Activated T-helper 1 cell treated with anti-CD3 and anti-CD28 coated beads, Interleukin-12 subunit alpha, Interleukin-12 subunit beta, Interleukin-2, Interleukin-4 antibody, amounts not matched to agents 30 ng/mL and 10 ng/mL and 1 ng/mL, durations not matched to agents 14 hours and 24 hours and 36 hours (primary cell): ENCODE measurements at regions not wholly inside any gene's neighbourhood (a gene's known extent, or its start where the extent isn't known, plus 50 kb on each side); places are given as distances from the start of the nearest gene placed in this dataset.

Experiments
- DNase-seq: peaks from one replicate; pipeline ENCODE4 v3.0.0; 2021; ENCODE audit warnings: low spot score
- H3K27ac Mint-ChIP-seq: one replicate; pipeline ENCODE4 v1.8.0; 2021; ENCODE audit warnings: mild to moderate bottlenecking, mixed read lengths
- H3K27me3 Mint-ChIP-seq: one replicate; pipeline ENCODE4 v1.8.0; 2022; ENCODE audit warnings: mild to moderate bottlenecking, moderate library complexity, mixed read lengths; ENCODE audit not compliant: insufficient read depth
- H3K36me3 Mint-ChIP-seq: one replicate; pipeline ENCODE4 v1.8.0; 2021; ENCODE audit warnings: low read depth, mixed read lengths
- H3K4me1 Mint-ChIP-seq: one replicate; pipeline ENCODE4 v1.8.0; 2021; ENCODE audit warnings: low read depth, mixed read lengths
- H3K4me3 Mint-ChIP-seq: one replicate; pipeline ENCODE4 v1.8.0; 2021; ENCODE audit warnings: mild to moderate bottlenecking, moderate library complexity, mixed read lengths
- H3K9me3 Mint-ChIP-seq: one replicate; pipeline ENCODE4 v1.8.0; 2021; ENCODE audit warnings: mixed read lengths
- intact Hi-C: fragments of 100-400 bp; cut with micrococcal nuclease; formaldehyde crosslinking; loops from one replicate; pipeline ENCODE4 v1.15.1; 2024

DNA sequence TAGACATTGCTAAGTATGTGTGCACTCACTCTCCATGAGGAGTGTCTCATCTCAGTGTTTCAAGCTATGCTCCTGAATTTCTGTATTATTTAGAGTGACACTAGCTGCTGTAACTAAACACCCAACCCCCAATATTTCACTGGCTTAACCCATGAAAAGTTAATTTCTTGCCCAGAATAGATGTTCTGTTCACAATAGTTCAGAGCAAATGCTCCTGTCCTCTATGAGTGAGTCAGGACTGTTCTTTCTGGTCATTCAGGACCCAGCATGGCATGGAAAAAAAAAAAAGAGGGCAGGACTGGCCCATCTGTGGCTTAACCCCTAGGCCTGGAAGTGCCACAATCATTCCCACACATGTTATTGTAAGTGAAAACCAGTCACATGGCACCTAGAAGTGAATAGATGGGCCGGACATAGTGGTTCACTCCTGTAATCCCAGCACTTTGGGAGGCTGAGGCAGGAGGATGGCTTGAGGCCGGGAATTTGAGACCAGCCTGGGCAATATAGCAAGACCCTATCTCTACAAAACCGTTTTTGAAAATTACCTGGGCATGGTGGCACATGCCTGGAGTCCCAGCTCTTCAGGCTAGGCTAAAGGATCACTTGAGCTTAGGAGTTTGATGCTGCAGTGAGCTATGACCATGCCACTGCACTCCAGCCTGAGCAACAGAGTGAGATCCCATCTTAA lies 663.6 kb downstream of the IRS1 start:
- intact Hi-C loops, result no loop called here
- H3K4me1 Mint-ChIP-seq, result no peaks in the 10 kb centered on the region
- H3K4me3 Mint-ChIP-seq, result no peak overlapping the region
- peaks cover 2% of the 10 kb centered on the region for H3K27me3 Mint-ChIP-seq
- no peaks in the 10 kb centered on the region for H3K36me3 Mint-ChIP-seq
- H3K9me3 Mint-ChIP-seq, result no peaks in the 10 kb centered on the region
- no peak overlapping the region for H3K27ac Mint-ChIP-seq
- DNase-seq, result no peak

DNA sequence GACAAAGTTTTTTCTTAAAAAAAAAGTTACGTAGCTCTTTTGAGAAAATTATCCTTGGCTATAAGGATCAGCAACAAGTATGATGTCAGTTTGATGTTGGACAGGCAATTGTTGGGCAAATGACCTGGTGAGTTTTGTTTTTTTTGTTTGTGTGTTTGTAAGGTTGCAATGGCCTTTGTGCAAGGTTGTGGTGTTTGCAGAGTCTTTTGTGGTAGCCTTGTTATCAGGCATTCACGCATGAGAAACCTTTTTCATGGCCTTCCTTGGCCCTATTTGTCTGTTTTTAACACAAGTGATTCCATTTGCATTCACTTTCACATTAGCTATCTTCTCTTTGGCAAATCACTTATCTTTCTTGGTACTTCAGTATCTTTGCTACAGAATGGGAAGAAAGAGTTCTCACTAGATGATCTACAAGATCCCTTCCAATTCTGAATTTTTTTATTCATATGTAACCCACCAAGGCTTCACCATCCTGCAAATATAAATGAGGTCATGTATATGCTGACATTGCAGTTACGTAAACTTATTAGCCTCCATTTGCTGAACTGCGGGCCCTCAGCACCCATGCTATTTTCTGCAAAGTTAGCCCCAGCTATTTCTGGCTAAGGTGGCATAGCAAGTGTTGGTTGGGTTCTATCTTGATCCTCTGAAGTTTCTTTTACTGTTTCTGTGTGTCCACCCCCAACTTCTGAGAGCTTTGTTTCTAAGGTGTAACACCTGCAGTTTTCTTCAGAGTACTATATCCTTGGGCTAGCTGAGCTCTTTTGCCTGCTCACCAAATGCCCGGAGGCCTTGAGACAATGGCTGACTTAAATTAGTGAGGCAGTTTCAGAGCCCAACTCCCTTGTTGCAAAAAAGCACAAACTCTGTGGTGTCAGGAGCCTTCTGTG lies 667.1 kb downstream of the IRS1 start:
- Mint-ChIP-seq H3K27ac (no peak overlapping the region), H3K9me3 (no peaks in the 10 kb centered on the region), H3K36me3 (no peaks in the 10 kb centered on the region), H3K27me3 (peaks cover 2% of the 10 kb centered on the region), H3K4me1 (no peaks in the 10 kb centered on the region), H3K4me3 (no peak overlapping the region)
- intact Hi-C loops, result no loop called here
- no peak for DNase-seq

- Mint-ChIP-seq H3K9me3 (no peaks in the 10 kb centered on the region), H3K4me3 (no peak overlapping the region), H3K27me3 (no peaks in the 10 kb centered on the region), H3K4me1 (no peaks in the 10 kb centered on the region), H3K27ac (no peak overlapping the region), H3K36me3 (no peaks in the 10 kb centered on the region)
- intact Hi-C loops, result no loop called here
- DNase-seq, result no peak
These were observed 668.3 kb downstream of the IRS1 start for GRCh38 chr2:226131299-226131784.

- no peak for DNase-seq
- no peaks in the 10 kb centered on the region for H3K36me3 Mint-ChIP-seq
- intact Hi-C loops, result no loop called here
These were observed 669.4 kb downstream of the IRS1 start for GRCh38 chr2:226130192-226130591.

DNA sequence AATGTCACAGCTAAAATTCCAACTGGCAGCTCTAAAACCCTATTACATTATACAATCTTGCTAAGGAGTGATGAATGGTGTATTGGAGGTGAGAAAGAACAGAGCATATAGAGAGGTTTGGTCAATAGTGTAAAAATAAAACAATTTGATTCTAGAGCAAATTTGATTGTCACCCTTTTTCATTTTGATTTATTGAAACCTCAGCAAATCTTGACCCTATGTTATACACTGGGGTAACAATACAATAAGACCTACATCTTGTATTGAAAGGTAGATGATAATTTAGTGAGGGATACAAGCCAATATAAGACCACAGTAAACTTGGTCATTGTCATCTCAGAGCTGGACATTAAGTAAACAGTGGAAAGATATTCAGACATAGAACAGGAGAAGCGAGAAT lies 671.9 kb downstream of the IRS1 start:
- intact Hi-C loops, result no loop called here
- no peaks in the 10 kb centered on the region for H3K4me1 Mint-ChIP-seq
- no peaks in the 10 kb centered on the region for H3K9me3 Mint-ChIP-seq
- DNase-seq, result no peak
- no peak overlapping the region for H3K27ac Mint-ChIP-seq
- H3K27me3 Mint-ChIP-seq, result no peaks in the 10 kb centered on the region
- no peak overlapping the region for H3K4me3 Mint-ChIP-seq
- H3K36me3 Mint-ChIP-seq, result no peaks in the 10 kb centered on the region

More at GRCh38 chr2:226130192-226130591, 669.4 kb downstream of the IRS1 start:
- no peak overlapping the region for H3K4me3 Mint-ChIP-seq
- no peaks in the 10 kb centered on the region for H3K4me1 Mint-ChIP-seq
- H3K9me3 Mint-ChIP-seq, result no peaks in the 10 kb centered on the region
- H3K27ac Mint-ChIP-seq, result no peak overlapping the region
- no peaks in the 10 kb centered on the region for H3K27me3 Mint-ChIP-seq

GRCh38 chr2:226126104-226126503 lies 673.5 kb downstream of the IRS1 start:
- Mint-ChIP-seq H3K27ac (no peak overlapping the region), H3K4me1 (no peaks in the 10 kb centered on the region), H3K27me3 (no peaks in the 10 kb centered on the region), H3K9me3 (no peaks in the 10 kb centered on the region), H3K4me3 (no peak overlapping the region), H3K36me3 (no peaks in the 10 kb centered on the region)
- intact Hi-C loops, result no loop called here
- DNase-seq, result no peak

DNA sequence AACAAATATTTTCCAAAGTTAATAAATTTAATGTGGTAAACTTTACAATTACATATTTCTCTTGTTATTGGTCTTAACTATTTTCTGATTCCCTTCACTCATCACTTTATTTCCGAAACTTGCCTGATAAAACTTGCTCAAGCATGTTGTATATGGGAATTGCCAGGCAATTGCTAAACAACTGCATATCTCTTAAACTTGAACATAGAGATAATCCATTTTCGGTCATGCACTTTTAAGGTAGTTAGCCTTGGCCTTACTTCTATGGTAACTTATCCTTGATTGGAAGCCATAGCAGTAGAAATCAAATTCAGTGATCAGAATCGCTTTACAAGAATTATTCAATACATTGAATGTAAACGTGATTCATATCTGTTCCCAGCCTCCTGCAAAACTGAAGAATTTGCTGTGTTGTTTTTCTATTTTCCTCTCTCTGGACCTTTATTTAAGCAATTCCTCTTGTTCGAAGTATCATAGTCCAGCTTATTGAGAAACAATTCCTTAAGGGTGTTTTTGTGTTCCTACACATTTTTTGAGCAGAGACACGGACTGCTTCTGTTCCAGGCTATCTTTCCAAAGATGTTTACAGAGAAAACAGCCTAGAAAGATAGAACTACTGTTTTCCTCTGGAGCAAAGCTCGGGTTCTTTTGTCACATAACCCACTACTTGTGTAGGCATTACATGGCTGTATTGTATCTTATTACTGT lies 674.3 kb downstream of the IRS1 start:
- Mint-ChIP-seq H3K4me1 (no peaks in the 10 kb centered on the region), H3K36me3 (no peaks in the 10 kb centered on the region), H3K9me3 (no peaks in the 10 kb centered on the region), H3K4me3 (no peak overlapping the region), H3K27ac (no peak overlapping the region), H3K27me3 (no peaks in the 10 kb centered on the region)
- no peak for DNase-seq
- intact Hi-C loops, result no loop called here

- no peak for DNase-seq
- Mint-ChIP-seq H3K4me3 (no peak overlapping the region), H3K9me3 (no peaks in the 10 kb centered on the region), H3K27me3 (no peaks in the 10 kb centered on the region), H3K4me1 (no peaks in the 10 kb centered on the region), H3K27ac (no peak overlapping the region), H3K36me3 (no peaks in the 10 kb centered on the region)
- intact Hi-C loops, result no loop called here
These were observed 675.0 kb downstream of the IRS1 start for GRCh38 chr2:226124548-226125011.

DNA sequence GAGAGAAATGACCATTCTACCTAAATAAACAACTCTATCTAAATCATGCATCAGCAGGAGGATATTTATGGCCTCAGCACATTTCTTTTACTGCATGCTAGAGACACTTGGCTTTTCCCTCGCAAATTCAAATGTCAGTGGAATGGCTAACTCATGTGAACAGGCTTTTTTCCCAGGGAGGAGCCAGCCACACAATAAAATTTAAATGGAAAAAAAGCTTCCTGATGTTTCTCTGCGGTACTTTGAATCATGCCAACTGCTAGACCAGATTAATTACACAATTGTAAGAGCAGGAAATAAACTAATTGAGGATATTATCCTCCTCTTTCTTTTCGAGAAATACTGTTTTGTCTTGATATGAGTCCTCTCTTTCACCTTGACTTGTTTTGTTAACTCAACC lies 676.3 kb downstream of the IRS1 start:
- Mint-ChIP-seq H3K36me3 (no peaks in the 10 kb centered on the region), H3K4me1 (no peaks in the 10 kb centered on the region), H3K4me3 (no peak overlapping the region), H3K9me3 (no peaks in the 10 kb centered on the region), H3K27me3 (no peaks in the 10 kb centered on the region), H3K27ac (no peak overlapping the region)
- DNase-seq, result no peak
- intact Hi-C loops, result no loop called here

GRCh38 chr2:226122041-226122440 lies 677.6 kb downstream of the IRS1 start:
- intact Hi-C loops, result no loop called here
- no peaks in the 10 kb centered on the region for H3K36me3 Mint-ChIP-seq
- no peak for DNase-seq
- H3K27ac Mint-ChIP-seq, result no peak overlapping the region
- no peaks in the 10 kb centered on the region for H3K27me3 Mint-ChIP-seq
- H3K4me1 Mint-ChIP-seq, result no peaks in the 10 kb centered on the region
- H3K9me3 Mint-ChIP-seq, result no peaks in the 10 kb centered on the region
- H3K4me3 Mint-ChIP-seq, result no peak overlapping the region

DNA sequence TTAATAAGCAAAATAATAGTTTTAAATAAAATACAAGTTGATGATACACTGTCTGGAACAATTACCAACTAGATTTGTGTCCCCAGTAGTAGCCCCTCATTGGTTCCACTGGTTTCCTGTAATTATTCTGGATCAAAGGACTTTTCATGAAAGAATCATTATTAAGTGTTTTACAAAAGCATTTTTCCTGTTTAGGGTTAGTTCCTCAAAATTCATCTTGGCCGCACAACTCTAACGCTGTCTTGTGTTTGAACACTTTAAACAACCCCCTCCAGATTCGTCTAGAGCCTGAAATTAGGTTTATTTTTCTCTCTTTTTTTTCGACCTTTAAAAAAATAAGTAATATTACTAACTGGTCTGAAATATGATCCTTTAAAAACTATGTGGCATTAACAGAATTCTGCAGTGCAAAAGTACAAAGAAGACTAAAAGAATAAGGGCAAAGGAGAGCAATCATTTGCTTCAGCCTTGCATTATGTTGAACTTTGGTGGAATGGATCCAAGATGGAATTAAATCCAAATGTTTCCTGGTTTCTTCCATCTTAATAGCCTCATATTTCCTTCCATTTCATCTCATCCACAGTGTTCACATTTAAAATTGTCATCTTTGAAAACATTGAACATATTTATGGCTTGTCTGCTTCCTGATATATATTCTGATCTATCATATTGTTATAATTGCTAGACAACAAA lies 678.4 kb downstream of the IRS1 start:
- Mint-ChIP-seq H3K27me3 (no peaks in the 10 kb centered on the region), H3K4me1 (no peaks in the 10 kb centered on the region), H3K4me3 (no peak overlapping the region), H3K9me3 (no peaks in the 10 kb centered on the region), H3K36me3 (no peaks in the 10 kb centered on the region), H3K27ac (no peak overlapping the region)
- no peak for DNase-seq
- intact Hi-C loops, result no loop called here

DNA sequence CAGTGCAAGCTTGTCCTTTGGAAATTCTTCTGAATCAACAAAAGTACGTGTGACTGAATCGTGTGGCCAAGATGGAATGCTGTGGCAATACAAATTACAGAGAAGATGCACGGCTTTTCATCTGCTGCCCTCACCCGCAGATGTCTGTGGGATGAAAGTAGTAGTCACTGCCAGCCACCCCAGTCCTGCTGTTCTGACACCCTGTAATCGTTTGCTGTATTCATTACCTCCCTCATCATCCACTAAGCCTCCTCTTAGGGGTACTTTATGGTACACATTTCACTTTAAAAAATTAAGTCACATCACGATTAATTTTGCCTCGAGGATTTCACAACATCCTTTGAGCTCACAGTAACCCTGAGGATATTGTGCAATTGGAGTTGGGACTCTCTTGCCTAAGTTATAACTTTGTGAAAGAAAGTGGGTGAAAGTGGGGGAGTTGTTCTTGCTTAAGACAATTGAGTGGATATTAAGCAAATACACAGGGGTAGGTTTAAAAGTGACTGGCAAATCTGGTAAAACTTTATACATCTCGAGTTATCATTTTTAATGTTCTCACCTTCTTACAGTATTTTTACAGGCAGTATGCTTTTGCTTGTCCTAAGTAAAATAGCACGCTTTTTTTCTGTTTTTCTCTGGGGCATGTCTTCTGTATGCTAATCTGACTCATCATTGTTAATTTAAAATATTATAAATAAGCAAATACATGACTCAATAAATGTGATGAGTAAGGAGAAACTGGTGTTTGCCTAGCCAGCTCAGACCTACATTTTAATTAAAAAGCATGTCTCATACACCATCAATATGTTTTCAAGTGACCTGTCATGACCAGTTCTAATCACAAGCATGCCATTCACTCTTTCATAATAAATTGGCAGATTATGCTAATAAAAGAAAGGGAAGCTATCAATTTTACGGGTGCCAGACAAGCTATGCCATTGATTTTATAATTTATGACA lies 680.9 kb downstream of the IRS1 start:
- Mint-ChIP-seq H3K36me3 (no peaks in the 10 kb centered on the region), H3K4me1 (no peaks in the 10 kb centered on the region), H3K27me3 (no peaks in the 10 kb centered on the region), H3K4me3 (no peak overlapping the region), H3K9me3 (no peaks in the 10 kb centered on the region), H3K27ac (no peak overlapping the region)
- intact Hi-C loops, result no loop called here
- DNase-seq, result no peak
